SK-N-MC (cell line): ENCODE measurements at regions not wholly inside any gene's neighbourhood (a gene's known extent, or its start where the extent isn't known, plus 50 kb on each side); places are given as distances from the start of the nearest gene placed in this dataset.

Experiments used
- DNase-seq: peaks from one replicate; pipeline ENCODE4 v3.0.0-alpha.2; 2011; ENCODE audit warnings: low read depth, low spot score
- H3K27ac ChIP-seq: fragments of 200-600 bp; sonication (generic); 2 replicates; pipeline ENCODE4 v1.5.1; 2016; ENCODE audit warnings: mixed run types
- H3K36me3 ChIP-seq: fragments of 200-600 bp; sonication (generic); 2 replicates; pipeline ENCODE4 v1.6.1; 2017; ENCODE audit warnings: antibody characterized with exemption, low read length, mixed read lengths; ENCODE audit not compliant: insufficient read depth
- H3K4me3 ChIP-seq: fragments of 200-600 bp; sonication (generic); 2 replicates; pipeline ENCODE4 v1.5.1; 2016
- H3K9ac ChIP-seq: fragments of 200-600 bp; sonication (generic); 2 replicates; pipeline ENCODE4 v1.8.0; 2017; ENCODE audit warnings: mixed run types, mixed read lengths; ENCODE audit not compliant: insufficient read length
- H3K9me3 ChIP-seq: fragments of 200-600 bp; sonication (generic); 2 replicates; pipeline ENCODE4 v1.6.1; 2017; ENCODE audit warnings: low read depth, mild to moderate bottlenecking, antibody characterized with exemption, low read length, moderate library complexity, mixed read lengths
- EZH2 ChIP-seq: fragments of 200-600 bp; sonication (generic); IDR thresholded peaks from one replicate; pipeline ENCODE4 v1.6.1; 2017; ENCODE audit warnings: antibody characterized with exemption
- FOXP2 ChIP-seq: optimal IDR thresholded peaks from 2 replicates; pipeline ENCODE3; 2011; ENCODE audit warnings: mild to moderate bottlenecking, moderate library complexity; ENCODE audit not compliant: insufficient read depth; ENCODE audit errors: extremely low read length, control extremely low read depth
- POLR2AphosphoS5 ChIP-seq: IDR thresholded peaks from 2 replicates; pipeline ENCODE4 v1.6.1; 2012; ENCODE audit warnings: mild to moderate bottlenecking, low read depth, low read length, borderline replicate concordance

- no peak overlapping the region for H3K27ac ChIP-seq
- no peaks in the 10 kb centered on the region for H3K36me3 ChIP-seq
- H3K4me3 ChIP-seq = no peak overlapping the region
- H3K9ac ChIP-seq = no peak overlapping the region
- no peaks in the 10 kb centered on the region for H3K9me3 ChIP-seq
- TF ChIP-seq EZH2 (no peak), POLR2AphosphoS5 (no peak), FOXP2 (no peak)
- no peak for DNase-seq
These were observed 139.8 kb upstream of the PRR20G start for GRCh38 chr3:127427666-127428065.

- Histone ChIP-seq H3K27ac (no peak overlapping the region), H3K9ac (no peak overlapping the region), H3K36me3 (no peaks in the 10 kb centered on the region), H3K9me3 (no peaks in the 10 kb centered on the region), H3K4me3 (no peak overlapping the region)
- TF ChIP-seq EZH2 = no peak
- TF ChIP-seq POLR2AphosphoS5 = no peak
- no peak for TF ChIP-seq FOXP2
- no peak for DNase-seq
These were observed 139.3 kb upstream of the PRR20G start for GRCh38 chr3:127427156-127427555.

GRCh38 chr3:127426444-127427153 is 138.8 kb upstream of the PRR20G start:
- no peak overlapping the region for H3K9ac ChIP-seq
- no peak overlapping the region for H3K4me3 ChIP-seq
- DNase-seq = no peak
- TF ChIP-seq EZH2 (no peak), FOXP2 (no peak), POLR2AphosphoS5 (no peak)
- no peaks in the 10 kb centered on the region for H3K36me3 ChIP-seq
- H3K27ac ChIP-seq = no peak overlapping the region
- no peaks in the 10 kb centered on the region for H3K9me3 ChIP-seq

GRCh38 chr3:127425505-127426443 is 137.9 kb upstream of the PRR20G start:
- Histone ChIP-seq H3K36me3 (no peaks in the 10 kb centered on the region), H3K9ac (no peak overlapping the region), H3K9me3 (no peaks in the 10 kb centered on the region), H3K27ac (no peak overlapping the region), H3K4me3 (no peak overlapping the region)
- DNase-seq = no peak
- TF ChIP-seq EZH2 = no peak
- no peak for TF ChIP-seq FOXP2
- TF ChIP-seq POLR2AphosphoS5 = no peak

GRCh38 chr3:127424766-127425504 is 137.1 kb upstream of the PRR20G start:
- Histone ChIP-seq H3K4me3 (no peak overlapping the region), H3K9me3 (no peaks in the 10 kb centered on the region), H3K36me3 (no peaks in the 10 kb centered on the region), H3K9ac (no peak overlapping the region), H3K27ac (no peak overlapping the region)
- no peak for TF ChIP-seq FOXP2
- DNase-seq = no peak

GRCh38 chr3:127423856-127424765 is 136.3 kb upstream of the PRR20G start:
- TF ChIP-seq POLR2AphosphoS5 (no peak), EZH2 (no peak), FOXP2 (no peak)
- Histone ChIP-seq H3K9me3 (no peaks in the 10 kb centered on the region), H3K4me3 (no peak overlapping the region), H3K36me3 (no peaks in the 10 kb centered on the region), H3K27ac (no peak overlapping the region), H3K9ac (no peak overlapping the region)
- DNase-seq = no peak

GRCh38 chr3:127422663-127423375 is 135.0 kb upstream of the PRR20G start:
- DNase-seq = no peak
- Histone ChIP-seq H3K9ac (no peak overlapping the region), H3K27ac (no peak overlapping the region), H3K9me3 (no peaks in the 10 kb centered on the region), H3K4me3 (no peak overlapping the region), H3K36me3 (no peaks in the 10 kb centered on the region)
- TF ChIP-seq EZH2 (no peak), FOXP2 (no peak), POLR2AphosphoS5 (no peak)
